HG03103 (cell line): ENCODE measurements at regions not wholly inside any gene's neighbourhood (a gene's known extent, or its start where the extent isn't known, plus 50 kb on each side); places are given as distances from the start of the nearest gene placed in this dataset.

Source experiments
- ATAC-seq: cut with Tn5 transposase; IDR thresholded peaks from one replicate; pipeline ENCODE4 v1.9.1; 2021; ENCODE audit warnings: low read depth; ENCODE audit not compliant: unreplicated experiment

DNA sequence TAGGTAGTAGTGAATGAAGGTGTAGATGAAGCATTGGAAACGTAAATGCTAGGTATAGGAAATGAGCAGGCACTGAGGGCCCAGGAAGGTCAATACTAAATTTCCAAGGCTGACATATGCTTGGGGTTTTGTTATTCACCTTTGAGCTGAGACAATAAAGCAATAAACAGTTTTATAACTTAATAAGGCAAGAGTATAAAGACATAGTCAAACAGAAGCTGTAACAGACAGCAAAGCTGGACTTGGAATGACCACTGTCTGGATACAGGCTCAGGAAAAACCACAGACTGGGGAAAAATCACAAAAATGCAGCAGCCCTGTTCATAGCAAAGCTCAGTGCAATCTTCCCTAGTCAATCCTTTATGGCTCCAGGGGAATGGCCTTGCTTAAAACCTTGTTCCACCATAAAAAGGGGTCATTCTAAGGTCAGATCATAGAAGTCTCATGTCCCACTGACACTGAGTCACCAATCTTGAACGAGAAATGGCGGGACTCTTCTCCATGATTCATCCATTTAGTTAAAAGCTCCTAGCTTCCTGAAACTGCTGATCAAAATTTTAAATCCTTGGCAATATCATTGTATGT is 493.3 kb downstream of the CMPK2 start:
- no peak for ATAC-seq

DNA sequence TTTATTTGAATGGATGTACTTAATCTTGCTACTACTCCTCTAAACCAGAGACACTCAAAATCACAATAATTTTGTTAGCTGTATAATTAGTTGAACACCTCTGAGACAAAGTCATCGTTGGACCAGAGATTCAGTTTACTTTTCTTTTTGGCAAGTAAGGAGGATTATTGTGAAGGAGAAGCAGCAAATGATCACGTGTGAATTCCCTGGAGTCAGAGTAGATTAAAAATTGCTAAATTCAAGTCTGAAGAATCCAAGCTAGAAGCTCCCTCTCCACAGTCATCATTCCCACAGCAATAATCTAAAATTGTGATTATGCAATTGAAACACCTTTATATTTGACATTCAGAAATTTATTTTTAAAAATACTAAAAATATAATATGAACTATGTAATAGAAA is 484.4 kb downstream of the CMPK2 start:
- no peak for ATAC-seq

DNA sequence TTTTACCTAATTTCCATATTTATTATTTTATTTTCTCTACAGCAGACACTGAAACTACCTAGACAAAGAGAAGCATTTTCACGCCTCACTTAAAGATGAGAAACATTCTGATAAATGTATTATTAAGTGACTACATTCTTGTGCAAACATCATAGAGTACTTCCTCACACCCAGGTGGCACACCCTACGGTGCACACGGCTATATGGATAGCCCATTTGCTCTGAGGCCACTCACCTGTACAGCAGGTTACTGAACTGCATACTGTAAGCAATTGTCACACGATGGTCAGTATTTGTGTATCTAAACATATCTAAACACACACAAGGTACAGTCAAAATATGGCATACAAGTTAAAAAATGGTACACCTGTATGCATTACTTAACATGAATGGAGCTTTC is 481.4 kb downstream of the CMPK2 start:
- ATAC-seq = no peak

DNA sequence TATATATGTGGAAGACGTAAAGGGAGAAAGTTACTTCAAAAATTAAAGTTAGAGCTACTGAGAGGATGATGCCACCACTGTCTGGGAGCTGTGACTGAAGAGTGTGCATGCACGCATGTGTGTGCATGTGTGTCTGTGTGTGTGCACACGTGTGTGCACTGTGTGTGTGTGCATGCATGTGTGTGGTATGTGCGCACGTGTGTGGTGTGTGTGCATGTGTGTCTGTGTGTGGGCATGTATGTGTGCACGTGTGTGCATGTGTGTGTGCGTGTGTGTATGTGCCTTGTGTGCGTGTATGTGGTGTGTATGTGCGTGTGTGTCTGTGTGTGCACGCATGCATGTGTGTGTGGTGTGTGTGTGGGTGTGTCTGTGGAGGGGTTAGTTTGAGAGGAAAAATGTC is 473.4 kb downstream of the CMPK2 start:
- ATAC-seq = no peak

DNA sequence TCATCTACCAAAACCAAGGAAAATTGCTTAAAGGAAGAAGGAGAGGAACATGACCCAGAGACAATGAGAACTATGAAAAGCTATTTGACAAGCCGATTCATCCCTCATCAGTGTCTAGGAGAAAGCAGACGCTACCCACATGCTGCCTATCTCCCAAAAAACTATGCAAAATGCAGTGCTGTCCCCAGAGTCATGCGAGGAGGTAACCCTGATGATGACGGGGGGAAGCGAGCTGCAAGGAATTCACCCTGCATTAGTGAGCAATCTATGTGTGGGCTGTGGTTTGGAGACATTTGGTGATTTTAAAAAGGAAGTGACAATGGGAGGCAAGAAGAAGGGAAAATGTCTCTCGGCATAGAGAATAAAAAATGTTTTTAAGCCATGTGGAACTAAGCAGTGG is 472.7 kb downstream of the CMPK2 start:
- no peak for ATAC-seq

DNA sequence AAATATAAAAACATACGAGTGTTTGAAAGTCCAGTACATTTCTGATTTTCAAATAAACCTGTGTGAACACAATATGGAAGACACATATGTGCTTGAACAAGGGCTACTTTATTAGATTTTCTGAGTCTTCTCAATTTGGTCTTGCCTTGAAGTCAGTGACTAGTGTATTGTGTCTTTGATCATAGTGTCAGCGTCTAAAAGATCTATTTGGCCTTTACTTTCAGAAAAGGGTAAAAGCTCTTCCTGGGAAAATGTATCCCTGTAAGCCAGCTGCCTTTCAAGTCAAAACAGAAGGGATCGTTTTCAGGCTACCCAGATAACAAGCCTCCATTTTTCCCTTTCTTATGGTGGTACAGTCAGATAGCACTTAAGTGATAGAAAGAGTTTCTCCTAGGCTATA is 471.9 kb downstream of the CMPK2 start:
- no peak for ATAC-seq

DNA sequence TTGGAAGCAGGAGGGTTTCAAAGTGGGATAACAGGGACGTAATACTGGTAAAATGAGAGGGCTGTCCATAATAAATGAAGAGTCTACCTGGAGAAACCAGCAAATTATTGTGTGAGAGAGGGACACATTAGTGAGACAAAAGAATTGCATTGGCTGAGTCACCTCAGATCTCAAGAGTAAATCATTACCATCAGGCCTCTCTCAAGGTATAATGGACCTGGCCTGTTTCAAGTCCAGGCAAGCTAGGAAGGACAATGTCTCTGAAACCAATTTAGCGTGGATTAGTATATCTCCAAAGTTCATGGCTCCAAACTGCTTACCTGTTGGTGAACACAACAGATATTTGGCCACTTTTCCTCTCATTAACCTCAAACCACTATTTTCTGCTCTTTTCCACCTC is 471.4 kb downstream of the CMPK2 start:
- ATAC-seq = no peak

DNA sequence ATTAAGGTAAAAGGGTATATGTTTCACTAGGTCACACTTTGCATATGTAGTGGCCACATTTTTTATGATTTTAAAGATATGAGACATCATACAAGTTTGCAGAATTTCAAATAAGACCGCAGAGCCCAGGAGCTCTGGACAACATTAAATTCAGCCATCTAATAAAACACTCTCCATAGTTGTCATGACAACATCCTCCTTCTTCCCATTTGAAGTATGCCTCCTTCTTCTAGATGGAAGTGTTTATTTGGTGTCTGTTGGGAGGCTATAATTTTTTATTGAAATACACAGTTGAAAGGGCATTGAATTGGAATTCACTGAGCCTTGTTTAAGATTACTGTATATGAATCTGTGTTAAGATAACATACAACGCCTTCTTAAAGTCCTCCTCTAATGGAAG is 467.3 kb downstream of the CMPK2 start:
- ATAC-seq = no peak

DNA sequence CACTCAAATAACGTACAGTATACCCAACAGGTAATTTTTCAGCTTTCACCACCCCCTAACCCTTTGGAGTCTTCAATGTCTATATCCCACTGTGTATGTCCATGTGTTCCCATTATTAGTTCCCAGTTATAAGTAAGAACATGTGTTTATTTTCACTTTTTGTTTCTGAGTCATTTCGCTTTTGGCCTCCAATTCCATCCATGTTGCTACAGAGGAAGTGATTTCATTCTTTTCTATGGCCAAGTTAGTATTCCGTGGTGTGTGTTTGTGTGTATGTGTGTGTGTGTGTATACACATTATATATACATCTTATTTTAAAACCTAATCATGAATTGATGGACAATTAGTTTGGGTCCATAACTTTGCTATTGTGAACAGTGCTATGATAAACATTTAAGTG is 464.4 kb downstream of the CMPK2 start:
- ATAC-seq = no peak

DNA sequence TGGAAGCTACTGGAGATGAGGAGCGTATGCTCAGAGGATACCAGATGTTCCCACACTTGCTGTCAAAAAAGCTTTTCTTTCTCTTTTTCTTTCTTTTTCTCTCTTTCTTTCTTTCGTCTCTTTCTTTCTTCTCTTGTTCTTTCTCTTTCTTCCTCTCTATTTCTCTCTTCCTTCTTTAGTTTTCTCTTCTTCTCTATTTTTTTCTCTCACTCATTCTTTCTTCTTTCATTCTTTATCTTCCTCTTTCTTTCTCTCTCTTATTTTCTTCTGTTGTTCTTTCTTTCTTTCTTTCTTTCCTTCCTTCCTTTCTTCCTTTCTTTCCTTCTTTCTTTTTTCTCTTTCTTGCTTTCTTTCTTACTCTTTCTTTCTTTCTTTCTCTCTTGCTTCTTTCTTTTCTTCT is 457.6 kb downstream of the CMPK2 start:
- ATAC-seq = no peak

DNA sequence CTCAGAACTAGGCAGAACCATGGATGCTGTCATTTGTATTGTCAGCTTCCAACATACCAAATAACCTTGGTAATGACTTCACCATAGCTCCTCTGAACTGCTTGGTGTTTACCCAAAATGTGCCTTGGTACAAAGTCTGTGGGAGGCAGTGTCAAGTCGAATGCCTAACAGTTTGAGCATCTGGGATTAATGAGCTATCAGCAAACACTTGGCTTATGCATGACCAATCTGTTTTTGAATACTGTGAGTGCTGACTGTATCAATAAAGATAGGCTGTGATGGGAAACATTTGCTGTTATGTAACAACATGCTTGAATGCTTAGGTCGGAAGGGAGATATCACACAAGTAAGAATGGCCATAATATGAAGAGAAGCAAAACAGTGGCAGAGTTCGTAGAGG is 455.4 kb downstream of the CMPK2 start:
- ATAC-seq = no peak

DNA sequence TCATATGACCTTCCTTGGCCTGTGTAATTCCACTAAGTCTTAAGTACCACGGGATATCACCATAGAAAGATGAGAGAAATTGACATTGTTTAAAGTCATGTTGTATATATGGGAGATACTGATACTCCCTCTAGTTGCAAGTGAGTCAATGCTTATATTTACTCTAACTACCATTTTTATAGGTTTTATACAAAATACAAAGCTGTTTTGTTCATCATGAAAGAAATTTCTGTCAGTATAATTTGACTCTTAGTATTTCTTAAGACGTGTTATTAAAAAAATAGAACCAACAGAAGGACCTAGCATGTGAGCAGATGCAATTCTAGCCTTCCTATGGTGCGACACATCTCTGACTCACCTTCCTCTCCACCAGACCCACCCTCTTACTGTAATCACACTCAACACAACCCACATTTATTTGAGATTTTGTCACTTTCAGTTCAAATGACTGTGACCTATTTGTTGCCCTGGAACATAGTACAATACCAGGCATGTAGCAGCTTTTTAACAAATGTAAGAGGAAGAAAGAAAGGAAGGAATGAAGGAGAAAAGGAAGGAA is 453.1 kb downstream of the CMPK2 start:
- no peak for ATAC-seq

DNA sequence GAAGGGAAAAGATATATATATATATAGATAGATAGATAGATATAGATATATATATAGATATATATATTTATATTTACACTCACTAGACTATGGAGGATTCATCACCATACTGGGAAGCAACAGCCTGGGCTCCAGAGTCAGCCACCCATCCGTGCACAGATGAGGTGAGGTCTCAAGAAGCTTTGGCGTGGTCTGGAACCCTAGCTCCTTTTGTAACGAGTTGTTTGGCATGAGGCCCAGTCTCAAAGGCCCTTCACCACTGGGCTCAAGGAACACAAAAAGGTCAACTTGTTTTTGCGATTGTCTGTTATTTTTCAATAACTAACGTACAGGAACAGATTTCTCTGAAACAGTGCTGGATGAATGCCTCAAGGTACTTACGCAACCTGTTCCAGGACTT is 448.7 kb downstream of the CMPK2 start:
- no peak for ATAC-seq

DNA sequence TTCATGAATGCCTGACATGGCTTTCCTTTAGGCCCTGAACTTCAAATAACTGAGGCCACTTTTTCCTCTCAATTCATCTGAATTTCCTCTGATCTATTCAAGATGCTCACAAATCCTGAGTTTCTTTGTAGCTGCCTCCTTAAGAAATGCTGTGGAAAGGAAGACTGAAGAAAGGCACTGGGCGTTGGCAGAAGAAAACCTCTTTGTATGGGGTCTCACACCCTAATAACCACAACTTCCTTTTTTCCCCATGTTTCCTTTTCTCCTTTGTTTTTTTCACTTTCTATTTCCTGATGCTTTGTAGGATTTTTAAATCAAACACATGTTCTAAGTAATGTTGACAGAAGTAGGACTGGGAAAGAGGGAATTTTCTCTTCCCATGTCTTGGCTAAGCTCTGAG is 447.4 kb downstream of the CMPK2 start:
- no peak for ATAC-seq

DNA sequence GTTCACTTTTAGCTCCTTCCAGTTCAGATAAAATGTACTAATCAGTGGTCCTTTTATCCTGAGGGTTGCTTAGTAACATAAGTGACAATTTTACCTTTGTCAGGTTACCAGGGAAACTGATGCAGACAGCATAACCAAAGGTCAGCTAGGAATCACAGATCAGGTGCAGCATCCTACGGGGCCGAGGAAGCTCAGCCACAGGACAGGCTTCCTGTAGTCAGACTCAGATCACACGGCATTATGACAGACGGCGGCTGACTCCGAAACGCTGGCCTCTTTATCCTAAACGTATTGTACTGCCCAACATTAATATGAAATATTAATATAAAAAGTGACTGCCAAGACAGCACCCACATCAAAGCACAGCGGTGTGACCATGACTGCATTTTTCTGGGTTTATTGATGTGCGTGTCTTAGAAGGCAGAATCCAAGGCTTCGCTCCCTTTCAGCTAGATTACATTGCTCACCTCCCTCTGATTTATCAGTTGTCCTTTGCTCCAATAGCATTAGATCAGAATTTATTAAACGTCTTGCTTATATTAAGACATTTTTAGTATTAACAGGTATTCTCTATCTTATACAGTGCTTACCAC is 444.5 kb downstream of the CMPK2 start:
- ATAC-seq = no peak

DNA sequence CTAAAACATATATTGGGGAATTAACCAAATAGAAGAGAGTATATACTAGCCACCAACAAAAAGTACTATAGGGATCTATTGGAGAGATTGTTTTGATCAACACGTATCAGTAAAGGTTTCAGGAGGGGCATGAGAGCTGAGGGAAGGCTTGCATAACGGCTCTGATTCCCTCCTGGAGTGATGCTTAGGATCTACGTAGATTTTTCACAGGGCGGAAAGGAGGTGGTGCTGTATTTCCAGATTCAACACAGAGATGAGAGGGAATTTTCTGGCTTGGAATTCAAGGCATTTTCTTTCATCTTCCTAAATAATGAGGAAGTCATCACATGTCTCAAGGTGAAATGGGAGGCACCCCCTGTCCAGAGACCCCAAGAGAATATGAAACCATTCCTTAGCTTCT is 443.8 kb downstream of the CMPK2 start:
- ATAC-seq = no peak

DNA sequence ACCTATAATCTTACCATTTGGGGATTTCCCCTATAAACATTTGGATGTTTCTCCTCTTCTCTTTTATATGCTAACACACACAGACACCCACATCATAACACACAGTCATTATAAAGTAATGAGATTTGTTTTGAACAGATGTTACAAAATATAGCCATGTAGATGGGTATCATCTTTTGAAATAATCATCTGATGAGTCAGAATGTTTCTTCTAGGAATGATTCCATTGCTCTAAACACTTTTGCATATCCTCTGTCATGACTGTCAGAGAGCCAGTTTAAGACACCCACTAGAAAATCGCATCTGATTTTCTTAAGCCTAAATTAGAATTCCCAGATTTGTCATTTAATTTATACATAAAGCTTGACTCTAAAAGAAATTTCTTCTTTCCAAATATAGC is 442.6 kb downstream of the CMPK2 start:
- no peak for ATAC-seq

DNA sequence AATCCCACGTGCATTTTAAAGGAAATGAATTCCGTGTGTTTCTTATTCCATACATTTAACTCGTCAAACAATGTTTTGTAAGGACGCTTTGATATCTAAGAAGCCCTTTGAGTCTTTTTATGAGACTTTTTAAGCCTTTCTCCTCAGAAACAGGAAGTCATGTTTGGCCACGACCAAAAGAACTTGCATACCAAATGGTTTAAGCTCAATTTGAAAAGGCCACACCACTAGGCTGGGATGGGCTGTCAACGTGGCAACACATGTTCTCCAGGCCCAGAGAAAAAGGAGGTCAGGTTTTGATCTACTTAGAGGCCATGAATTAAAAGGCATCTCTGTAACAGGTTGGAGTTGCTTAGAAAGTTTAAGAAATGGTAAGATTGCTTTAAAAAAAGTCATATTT is 441.8 kb downstream of the CMPK2 start:
- no peak for ATAC-seq

DNA sequence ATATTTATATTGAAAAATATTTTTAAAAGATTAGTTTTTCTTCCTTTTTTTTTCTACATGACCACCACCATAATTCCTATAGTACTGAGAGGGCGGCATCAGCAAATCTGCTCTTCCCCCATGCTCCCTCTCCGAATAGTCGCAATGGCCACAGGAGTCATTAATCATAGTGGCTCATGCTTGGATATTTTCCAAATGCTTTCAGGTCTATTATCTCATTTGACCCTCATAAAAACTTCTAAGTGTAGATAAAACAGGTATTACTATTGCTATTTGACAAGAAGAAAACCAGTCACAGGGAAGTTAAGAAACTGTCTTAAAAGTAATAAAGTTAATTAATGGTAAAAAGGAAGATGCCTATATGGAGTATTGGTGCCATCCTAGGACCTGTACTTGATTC is 440.7 kb downstream of the CMPK2 start:
- no peak for ATAC-seq

DNA sequence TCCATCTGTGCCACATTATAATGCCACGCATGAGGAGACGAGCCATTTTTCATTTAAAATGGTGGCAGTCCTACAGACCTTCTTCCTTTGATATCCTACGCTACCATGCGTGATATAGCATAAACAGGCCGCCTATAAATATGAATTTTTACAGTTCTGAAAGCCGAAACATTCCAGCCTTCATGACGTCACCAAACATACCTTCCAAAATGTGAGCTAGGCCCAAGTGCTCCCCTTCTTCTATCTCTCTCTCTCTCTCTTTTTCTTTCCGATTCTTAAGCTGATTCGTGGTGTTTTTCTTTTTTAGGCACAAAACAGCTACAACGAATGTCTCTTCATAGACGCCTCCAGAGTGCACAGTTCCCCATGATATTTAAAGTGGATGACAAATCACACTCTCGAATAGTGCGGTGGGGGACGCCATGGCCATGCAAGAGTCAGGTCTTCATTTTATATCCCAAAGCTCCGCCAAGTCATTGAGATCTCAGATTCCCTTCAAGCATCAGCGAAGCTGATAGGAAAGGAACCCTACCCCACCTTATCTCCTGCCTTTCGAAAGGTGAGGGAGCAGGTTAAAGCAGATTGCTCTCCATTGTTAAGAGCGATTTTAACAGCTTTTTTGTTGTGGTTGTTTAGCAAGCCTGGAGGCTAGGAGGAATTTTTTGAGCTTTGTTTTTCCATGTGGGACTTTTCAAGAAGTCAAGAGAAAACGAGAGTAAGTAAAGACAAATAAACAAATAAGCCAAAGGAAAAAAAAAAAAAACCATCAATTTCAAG is 436.3 kb downstream of the CMPK2 start:
- no peak for ATAC-seq

DNA sequence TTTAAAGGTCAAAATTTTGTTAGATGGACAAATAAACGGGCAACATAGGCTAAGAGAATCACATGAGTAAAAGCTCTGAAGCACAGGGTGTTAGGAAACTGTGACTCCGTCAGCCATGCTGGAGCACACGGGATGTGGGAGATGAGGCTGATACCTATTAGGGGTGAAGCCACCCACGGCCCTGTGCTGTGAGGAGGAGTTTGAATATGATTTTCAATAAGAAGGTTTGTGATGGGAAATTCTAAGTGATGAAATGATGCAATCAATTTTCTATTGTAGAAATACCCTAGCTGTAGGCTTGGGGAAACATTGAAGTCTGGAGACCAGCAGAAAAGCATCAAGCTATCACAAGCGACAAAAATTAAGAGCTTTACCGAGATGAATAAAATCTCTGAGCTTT is 431.3 kb downstream of the CMPK2 start:
- ATAC-seq = no peak

DNA sequence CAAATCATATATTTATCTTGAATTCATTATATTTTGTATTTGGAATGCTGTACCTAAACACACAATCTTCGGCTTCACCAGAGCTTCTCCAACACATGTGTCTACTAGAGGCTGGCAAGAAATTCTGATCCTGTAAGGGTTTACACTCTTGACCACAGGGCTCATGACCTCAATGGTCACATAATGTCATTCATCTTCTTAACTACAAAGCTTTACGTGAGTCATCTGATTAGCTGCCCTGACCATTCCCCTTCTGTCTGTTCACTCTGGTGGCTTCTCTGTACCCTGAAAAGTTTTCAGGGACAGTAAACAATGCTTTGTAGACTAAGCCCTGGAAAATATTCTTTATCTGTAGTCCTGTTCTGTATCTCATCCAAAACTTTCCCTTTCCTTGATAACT is 423.9 kb downstream of the CMPK2 start:
- ATAC-seq = no peak
